Hepatocyte (in vitro differentiated cells): ENCODE measurements at regions not wholly inside any gene's neighbourhood (a gene's known extent, or its start where the extent isn't known, plus 50 kb on each side); places are given as distances from the start of the nearest gene placed in this dataset.

Source experiments
- DNase-seq: peaks from one replicate; pipeline ENCODE4 v3.0.0-alpha.2; 2016; ENCODE audit warnings: low spot score
- H2AFZ ChIP-seq: fragments of 200-600 bp; sonication (generic); 2 replicates; pipeline ENCODE4 v1.6.0; 2016; ENCODE audit warnings: antibody characterized with exemption, mild to moderate bottlenecking
- H3K27ac ChIP-seq: fragments of 200-600 bp; sonication (generic); 2 replicates; pipeline ENCODE4 v1.5.1; 2016; ENCODE audit warnings: mild to moderate bottlenecking
- H3K27me3 ChIP-seq: fragments of 200-600 bp; sonication (generic); 2 replicates; pipeline ENCODE4 v1.6.1; 2016
- H3K36me3 ChIP-seq: fragments of 200-600 bp; sonication (generic); replicated peaks from 2 replicates; pipeline ENCODE4 v1.5.1; 2016; ENCODE audit warnings: low read depth; ENCODE audit not compliant: insufficient read depth
- H3K4me1 ChIP-seq: fragments of 200-600 bp; sonication (generic); 2 replicates; pipeline ENCODE4 v1.5.1; 2016; ENCODE audit warnings: mild to moderate bottlenecking, moderate library complexity; ENCODE audit not compliant: insufficient read depth
- H3K4me2 ChIP-seq: fragments of 200-600 bp; sonication (generic); 2 replicates; pipeline ENCODE4 v1.6.0; 2016
- H3K4me3 ChIP-seq: fragments of 200-600 bp; sonication (generic); 2 replicates; pipeline ENCODE4 v1.5.1; 2016; ENCODE audit warnings: mild to moderate bottlenecking
- H3K79me2 ChIP-seq: fragments of 200-600 bp; sonication (generic); 2 replicates; pipeline ENCODE4 v1.6.0; 2017; ENCODE audit warnings: mild to moderate bottlenecking
- H3K9me2 ChIP-seq: fragments of 200-600 bp; sonication (generic); replicated peaks from 2 replicates; pipeline ENCODE4 v1.6.0; 2017; ENCODE audit warnings: mild to moderate bottlenecking; ENCODE audit not compliant: insufficient read depth
- H3K9me3 ChIP-seq: fragments of 200-600 bp; sonication (generic); 2 replicates; pipeline ENCODE4 v1.5.1; 2016; ENCODE audit warnings: low read depth, mild to moderate bottlenecking
- H4K20me1 ChIP-seq: fragments of 200-600 bp; sonication (generic); 2 replicates; pipeline ENCODE4 v1.6.0; 2016; ENCODE audit warnings: mild to moderate bottlenecking; ENCODE audit not compliant: insufficient read depth, poor library complexity, severe bottlenecking
- CTCF ChIP-seq: fragments of 200-600 bp; sonication (generic); IDR thresholded peaks from 2 replicates; pipeline ENCODE4 v1.5.1; 2016; ENCODE audit warnings: antibody characterized with exemption, mild to moderate bottlenecking; ENCODE audit not compliant: poor library complexity
- EZH2 ChIP-seq: fragments of 200-600 bp; sonication (generic); IDR thresholded peaks from 2 replicates; pipeline ENCODE4 v1.6.1; 2016; ENCODE audit warnings: antibody characterized with exemption, mild to moderate bottlenecking, borderline replicate concordance
- EZH2phosphoT487 ChIP-seq: fragments of 200-600 bp; sonication (generic); IDR thresholded peaks from one replicate; pipeline ENCODE4 v1.6.1; 2018; ENCODE audit warnings: antibody characterized with exemption, mild to moderate bottlenecking, low read depth, moderate library complexity; ENCODE audit not compliant: unreplicated experiment, severe bottlenecking
- WGBS: methylation state at CpG from one replicate; pipeline ENCODE4 v1.1.6; 2016; ENCODE audit warnings: low lambda C conversion rate; ENCODE audit errors: missing lambda C conversion rate; 5-methylcytosine and 5-hydroxymethylcytosine counted together

GRCh38 chr18:78525366-78526111 is 454.1 kb upstream of the SALL3 start:
- Histone ChIP-seq H3K4me2 (no peak overlapping the region), H3K27ac (no peak overlapping the region), H2AFZ (no peak overlapping the region), H3K9me3 (no peaks in the 10 kb centered on the region), H3K79me2 (no peaks in the 10 kb centered on the region), H3K36me3 (no peaks in the 10 kb centered on the region), H3K9me2 (no peaks in the 10 kb centered on the region), H4K20me1 (no peaks in the 10 kb centered on the region), H3K4me1 (no peaks in the 10 kb centered on the region), H3K27me3 (no peaks in the 10 kb centered on the region), H3K4me3 (no peak overlapping the region)
- DNase-seq = no peak
- WGBS = 90% methylated on average over 11 of the region's 11 CpGs
- TF ChIP-seq EZH2 (no peak), EZH2phosphoT487 (no peak), CTCF (no peak)

- no peak overlapping the region for H2AFZ ChIP-seq
- no peaks in the 10 kb centered on the region for H3K36me3 ChIP-seq
- no peaks in the 10 kb centered on the region for H3K4me1 ChIP-seq
- H3K9me3 ChIP-seq = no peaks in the 10 kb centered on the region
- H3K27me3 ChIP-seq = no peaks in the 10 kb centered on the region
- no peak overlapping the region for H3K4me3 ChIP-seq
- TF ChIP-seq EZH2 (no peak), CTCF (no peak), EZH2phosphoT487 (no peak)
- no peak for DNase-seq
- WGBS = 76% methylated on average over 10 of the region's 10 CpGs
- no peak overlapping the region for H3K27ac ChIP-seq
- H3K79me2 ChIP-seq = no peaks in the 10 kb centered on the region
- no peaks in the 10 kb centered on the region for H3K9me2 ChIP-seq
- no peaks in the 10 kb centered on the region for H4K20me1 ChIP-seq
- H3K4me2 ChIP-seq = no peak overlapping the region
Measured at GRCh38 chr18:78526275-78526674, 453.3 kb upstream of the SALL3 start.

GRCh38 chr18:78526923-78527711 is 452.5 kb upstream of the SALL3 start:
- no peak for DNase-seq
- no peak overlapping the region for H3K27ac ChIP-seq

GRCh38 chr18:78527984-78528383 is 451.6 kb upstream of the SALL3 start:
- WGBS = 86% methylated on average over 11 of the region's 11 CpGs
- Histone ChIP-seq H4K20me1 (no peaks in the 10 kb centered on the region), H3K27ac (no peak overlapping the region), H3K4me3 (no peak overlapping the region), H3K9me2 (no peaks in the 10 kb centered on the region), H3K79me2 (no peaks in the 10 kb centered on the region), H3K9me3 (no peaks in the 10 kb centered on the region), H3K36me3 (no peaks in the 10 kb centered on the region), H3K4me2 (no peak overlapping the region), H3K4me1 (no peaks in the 10 kb centered on the region), H3K27me3 (no peaks in the 10 kb centered on the region), H2AFZ (no peak overlapping the region)
- DNase-seq = no peak
- TF ChIP-seq EZH2 (no peak), EZH2phosphoT487 (no peak), CTCF (no peak)

More at GRCh38 chr18:78526923-78527711, 452.5 kb upstream of the SALL3 start:
- no peaks in the 10 kb centered on the region for H4K20me1 ChIP-seq
- no peaks in the 10 kb centered on the region for H3K36me3 ChIP-seq
- TF ChIP-seq EZH2phosphoT487 (no peak), EZH2 (no peak)
- H3K9me2 ChIP-seq = no peaks in the 10 kb centered on the region
- H3K4me1 ChIP-seq = no peaks in the 10 kb centered on the region
- H3K4me2 ChIP-seq = no peak overlapping the region
- no peak overlapping the region for H3K4me3 ChIP-seq
- WGBS = 77% methylated on average over 19 of the region's 19 CpGs
- no peaks in the 10 kb centered on the region for H3K79me2 ChIP-seq
- H3K9me3 ChIP-seq = no peaks in the 10 kb centered on the region
- no peaks in the 10 kb centered on the region for H3K27me3 ChIP-seq
- no peak overlapping the region for H2AFZ ChIP-seq
